ENCODE measurements at regions not wholly inside any gene's neighbourhood (a gene's known extent, or its start where the extent isn't known, plus 50 kb on each side); places are given as distances from the start of the nearest gene placed in this dataset.
A peak's percentile ranks its signal among the peaks of the same experiment; 100 is the strongest.

- Histone ChIP-seq H3K4me1 (ENCODE audit: control insufficient read depth, insufficient read depth, low read length) (no peaks in the 10 kb centered on the region), H3K27ac (ENCODE audit: low read length) (no peak overlapping the region), H3K4me3 (ENCODE audit: low read length) (no peak overlapping the region), H3K27me3 (ENCODE audit: control insufficient read depth, insufficient read depth) (no peaks in the 10 kb centered on the region), H3K9me3 (ENCODE audit: control insufficient read depth, low read length) (no peaks in the 10 kb centered on the region)
- intact Hi-C loops (cut with DNase I), result no loop called here
- ATAC-seq (no peak), DNase-seq (no peak)
These were observed 95.5 kb downstream of the MIS18A start for GRCh38 chr21:32183396-32183795.

- H3K4me1 ChIP-seq (ENCODE audit: control insufficient read depth, insufficient read depth, low read length), result no peaks in the 10 kb centered on the region
- no peak overlapping the region for H3K27ac ChIP-seq (ENCODE audit: low read length)
- intact Hi-C loops (cut with DNase I), result no loop called here
- no peaks in the 10 kb centered on the region for H3K27me3 ChIP-seq (ENCODE audit: control insufficient read depth, insufficient read depth)
- 81% methylated on average over 5 of the region's 5 CpGs for WGBS
- H3K9me3 ChIP-seq (ENCODE audit: control insufficient read depth, low read length), result no peaks in the 10 kb centered on the region
- DNase-seq, result no peak
- ATAC-seq, result no peak
- no peak overlapping the region for H3K4me3 ChIP-seq (ENCODE audit: low read length)
These were observed 96.4 kb downstream of the MIS18A start for GRCh38 chr21:32182449-32182848.

GRCh38 chr21:32181457-32181856 lies 97.4 kb downstream of the MIS18A start:
- intact Hi-C loops (cut with DNase I), result no loop called here
- peak; percentile 59 to 82 for ATAC-seq

GRCh38 chr21:32174819-32175218 lies 104.0 kb downstream of the MIS18A start:
- no peak for DNase-seq
- no peaks in the 10 kb centered on the region for H3K4me1 ChIP-seq (ENCODE audit: control insufficient read depth, insufficient read depth, low read length)
- H3K27me3 ChIP-seq (ENCODE audit: control insufficient read depth, insufficient read depth), result no peaks in the 10 kb centered on the region
- intact Hi-C loops (cut with DNase I), result no loop called here
- no peak overlapping the region for H3K27ac ChIP-seq (ENCODE audit: low read length)
- H3K4me3 ChIP-seq (ENCODE audit: low read length), result no peak overlapping the region
- ATAC-seq, result no peak
- no peaks in the 10 kb centered on the region for H3K9me3 ChIP-seq (ENCODE audit: control insufficient read depth, low read length)

More at GRCh38 chr21:32181457-32181856, 97.4 kb downstream of the MIS18A start:
- Histone ChIP-seq H3K4me1 (ENCODE audit: control insufficient read depth, insufficient read depth, low read length) (no peaks in the 10 kb centered on the region), H3K27me3 (ENCODE audit: control insufficient read depth, insufficient read depth) (no peaks in the 10 kb centered on the region), H3K9me3 (ENCODE audit: control insufficient read depth, low read length) (no peaks in the 10 kb centered on the region), H3K27ac (ENCODE audit: low read length) (peak overlapping the region; percentile 12), H3K4me3 (ENCODE audit: low read length) (no peak overlapping the region)
- DNase-seq, result peak in 1 of 3 donors; percentile 54
- WGBS, result 66% methylated on average over 1 of the region's 1 CpG

- no peak overlapping the region for H3K4me3 ChIP-seq (ENCODE audit: low read length)
- intact Hi-C loops (cut with DNase I), result no loop called here
- H3K9me3 ChIP-seq (ENCODE audit: control insufficient read depth, low read length), result no peaks in the 10 kb centered on the region
- ATAC-seq (no peak), DNase-seq (no peak)
- H3K27ac ChIP-seq (ENCODE audit: low read length), result no peak overlapping the region
- H3K27me3 ChIP-seq (ENCODE audit: control insufficient read depth, insufficient read depth), result no peaks in the 10 kb centered on the region
- WGBS, result 19% methylated on average over 1 of the region's 1 CpG
- no peaks in the 10 kb centered on the region for H3K4me1 ChIP-seq (ENCODE audit: control insufficient read depth, insufficient read depth, low read length)
These were observed 105.6 kb downstream of the MIS18A start for GRCh38 chr21:32173121-32173724.

- Histone ChIP-seq H3K4me3 (ENCODE audit: low read length) (no peak overlapping the region), H3K4me1 (ENCODE audit: control insufficient read depth, insufficient read depth, low read length) (no peaks in the 10 kb centered on the region), H3K27me3 (ENCODE audit: control insufficient read depth, insufficient read depth) (no peaks in the 10 kb centered on the region), H3K27ac (ENCODE audit: low read length) (no peak overlapping the region), H3K9me3 (ENCODE audit: control insufficient read depth, low read length) (no peaks in the 10 kb centered on the region)
- ATAC-seq (no peak), DNase-seq (no peak)
- intact Hi-C loops (cut with DNase I), result no loop called here
- WGBS, result 28% methylated on average over 2 of the region's 2 CpGs
These were observed 106.7 kb downstream of the MIS18A start for GRCh38 chr21:32172106-32172505.

- no peaks in the 10 kb centered on the region for H3K27me3 ChIP-seq (ENCODE audit: control insufficient read depth, insufficient read depth)
- H3K27ac ChIP-seq (ENCODE audit: low read length), result no peak overlapping the region
- no peaks in the 10 kb centered on the region for H3K4me1 ChIP-seq (ENCODE audit: control insufficient read depth, insufficient read depth, low read length)
- H3K9me3 ChIP-seq (ENCODE audit: control insufficient read depth, low read length), result no peaks in the 10 kb centered on the region
- intact Hi-C loops (cut with DNase I), result no loop called here
- no peak overlapping the region for H3K4me3 ChIP-seq (ENCODE audit: low read length)
- DNase-seq, result no peak
- ATAC-seq, result no peak
These were observed 111.3 kb downstream of the MIS18A start for GRCh38 chr21:32167513-32167912.

GRCh38 chr21:32163386-32163785 lies 115.5 kb downstream of the MIS18A start:
- intact Hi-C loops (cut with DNase I), result no loop called here
- DNase-seq (no peak), ATAC-seq (no peak)
- H3K4me3 ChIP-seq (ENCODE audit: low read length), result no peak overlapping the region
- H3K27me3 ChIP-seq (ENCODE audit: control insufficient read depth, insufficient read depth), result no peaks in the 10 kb centered on the region
- no peaks in the 10 kb centered on the region for H3K4me1 ChIP-seq (ENCODE audit: control insufficient read depth, insufficient read depth, low read length)
- H3K27ac ChIP-seq (ENCODE audit: low read length), result no peak overlapping the region
- no peaks in the 10 kb centered on the region for H3K9me3 ChIP-seq (ENCODE audit: control insufficient read depth, low read length)
- 79% methylated on average over 2 of the region's 2 CpGs for WGBS

GRCh38 chr21:32162727-32163320 lies 116.0 kb downstream of the MIS18A start:
- ATAC-seq (no peak), DNase-seq (no peak)
- Histone ChIP-seq H3K27me3 (ENCODE audit: control insufficient read depth, insufficient read depth) (no peaks in the 10 kb centered on the region), H3K9me3 (ENCODE audit: control insufficient read depth, low read length) (no peaks in the 10 kb centered on the region), H3K27ac (ENCODE audit: low read length) (no peak overlapping the region), H3K4me1 (ENCODE audit: control insufficient read depth, insufficient read depth, low read length) (no peaks in the 10 kb centered on the region), H3K4me3 (ENCODE audit: low read length) (no peak overlapping the region)
- WGBS, result 64% methylated on average over 6 of the region's 6 CpGs
- intact Hi-C loops (cut with DNase I), result no loop called here

- Histone ChIP-seq H3K4me1 (ENCODE audit: control insufficient read depth, insufficient read depth, low read length) (no peaks in the 10 kb centered on the region), H3K27ac (ENCODE audit: low read length) (no peak overlapping the region), H3K9me3 (ENCODE audit: control insufficient read depth, low read length) (no peaks in the 10 kb centered on the region), H3K4me3 (ENCODE audit: low read length) (no peak overlapping the region), H3K27me3 (ENCODE audit: control insufficient read depth, insufficient read depth) (no peaks in the 10 kb centered on the region)
- intact Hi-C loops (cut with DNase I), result no loop called here
- WGBS, result 90% methylated on average over 2 of the region's 2 CpGs
- ATAC-seq (no peak), DNase-seq (no peak)
These were observed 123.6 kb downstream of the MIS18A start for GRCh38 chr21:32155226-32155625.

- no peaks in the 10 kb centered on the region for H3K9me3 ChIP-seq (ENCODE audit: control insufficient read depth, low read length)
- intact Hi-C loops (cut with DNase I), result no loop called here
- no peak overlapping the region for H3K4me3 ChIP-seq (ENCODE audit: low read length)
- DNase-seq (no peak), ATAC-seq (no peak)
- H3K4me1 ChIP-seq (ENCODE audit: control insufficient read depth, insufficient read depth, low read length), result no peaks in the 10 kb centered on the region
- no peaks in the 10 kb centered on the region for H3K27me3 ChIP-seq (ENCODE audit: control insufficient read depth, insufficient read depth)
- WGBS, result 32% methylated on average over 2 of the region's 2 CpGs
- H3K27ac ChIP-seq (ENCODE audit: low read length), result no peak overlapping the region
These were observed 131.8 kb downstream of the MIS18A start for GRCh38 chr21:32147041-32147440.

GRCh38 chr21:32144851-32145250 lies 134.0 kb downstream of the MIS18A start:
- no peaks in the 10 kb centered on the region for H3K27me3 ChIP-seq (ENCODE audit: control insufficient read depth, insufficient read depth)
- H3K9me3 ChIP-seq (ENCODE audit: control insufficient read depth, low read length), result no peaks in the 10 kb centered on the region
- intact Hi-C loops (cut with DNase I), result no loop called here
- H3K4me1 ChIP-seq (ENCODE audit: control insufficient read depth, insufficient read depth, low read length), result no peaks in the 10 kb centered on the region
- no peak overlapping the region for H3K27ac ChIP-seq (ENCODE audit: low read length)
- ATAC-seq, result no peak
- H3K4me3 ChIP-seq (ENCODE audit: low read length), result no peak overlapping the region
- no peak for DNase-seq
- WGBS, result 88% methylated on average over 2 of the region's 2 CpGs

Measured in right cardiac atrium (tissue), 5 donors.